ENCODE measurements at regions not wholly inside any gene's neighbourhood (a gene's known extent, or its start where the extent isn't known, plus 50 kb on each side); places are given as distances from the start of the nearest gene placed in this dataset.

GRCh38 chr15:72935521-72935920 is 116.7 kb upstream of the NEO1 start:
- no peak overlapping the region for H3K4me3 ChIP-seq
- H3K36me3 ChIP-seq, result no peaks in the 10 kb centered on the region
- no peaks in the 10 kb centered on the region for H3K9me3 ChIP-seq (replicated peaks)
- H3K27me3 ChIP-seq (ENCODE audit: low read depth), result peaks cover 31% of the 10 kb centered on the region
- no peak for DNase-seq
- no peak overlapping the region for H3K27ac ChIP-seq (replicated peaks)
- intact Hi-C loops (cut with micrococcal nuclease), result no loop called here
- no peaks in the 10 kb centered on the region for H3K4me1 ChIP-seq
- TF ChIP-seq, protein P1, sequence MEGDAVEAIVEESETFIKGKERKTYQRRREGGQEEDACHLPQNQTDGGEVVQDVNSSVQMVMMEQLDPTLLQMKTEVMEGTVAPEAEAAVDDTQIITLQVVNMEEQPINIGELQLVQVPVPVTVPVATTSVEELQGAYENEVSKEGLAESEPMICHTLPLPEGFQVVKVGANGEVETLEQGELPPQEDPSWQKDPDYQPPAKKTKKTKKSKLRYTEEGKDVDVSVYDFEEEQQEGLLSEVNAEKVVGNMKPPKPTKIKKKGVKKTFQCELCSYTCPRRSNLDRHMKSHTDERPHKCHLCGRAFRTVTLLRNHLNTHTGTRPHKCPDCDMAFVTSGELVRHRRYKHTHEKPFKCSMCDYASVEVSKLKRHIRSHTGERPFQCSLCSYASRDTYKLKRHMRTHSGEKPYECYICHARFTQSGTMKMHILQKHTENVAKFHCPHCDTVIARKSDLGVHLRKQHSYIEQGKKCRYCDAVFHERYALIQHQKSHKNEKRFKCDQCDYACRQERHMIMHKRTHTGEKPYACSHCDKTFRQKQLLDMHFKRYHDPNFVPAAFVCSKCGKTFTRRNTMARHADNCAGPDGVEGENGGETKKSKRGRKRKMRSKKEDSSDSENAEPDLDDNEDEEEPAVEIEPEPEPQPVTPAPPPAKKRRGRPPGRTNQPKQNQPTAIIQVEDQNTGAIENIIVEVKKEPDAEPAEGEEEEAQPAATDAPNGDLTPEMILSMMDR (IDR thresholded peaks at IDR 0.05; ENCODE audit: borderline replicate concordance), result no peak

DNA sequence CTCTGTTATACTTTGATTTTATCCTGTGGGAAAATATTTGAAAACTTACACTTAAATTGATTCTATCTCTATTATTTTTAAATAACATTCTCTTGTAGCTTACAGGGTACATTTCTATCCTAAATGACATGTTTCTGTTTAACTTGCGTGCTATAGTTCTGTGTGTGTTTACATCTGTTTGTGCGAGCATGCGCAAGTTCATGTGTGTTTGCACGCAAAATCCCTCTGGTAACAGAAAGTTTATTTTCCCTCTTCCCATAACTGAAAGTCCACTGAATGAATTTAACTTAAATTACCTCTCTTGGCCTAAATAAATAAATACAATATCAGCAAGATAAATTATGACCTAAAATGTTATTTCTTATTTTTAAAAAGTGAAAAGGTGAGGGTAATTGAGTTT is 117.3 kb upstream of the NEO1 start:
- TF ChIP-seq, protein P1 (IDR thresholded peaks at IDR 0.05; ENCODE audit: borderline replicate concordance), result no peak
- intact Hi-C loops (cut with micrococcal nuclease), result no loop called here
- H3K4me1 ChIP-seq, result no peaks in the 10 kb centered on the region

GRCh38 chr15:72933976-72934375 is 118.3 kb upstream of the NEO1 start:
- H3K27me3 ChIP-seq (ENCODE audit: low read depth), result peaks cover 31% of the 10 kb centered on the region
- no peaks in the 10 kb centered on the region for H3K36me3 ChIP-seq
- intact Hi-C loops (cut with micrococcal nuclease), result no loop called here
- no peaks in the 10 kb centered on the region for H3K9me3 ChIP-seq (replicated peaks)
- TF ChIP-seq, protein P1 (IDR thresholded peaks at IDR 0.05; ENCODE audit: borderline replicate concordance), result no peak
- no peak overlapping the region for H3K27ac ChIP-seq (replicated peaks)
- no peak overlapping the region for H3K4me3 ChIP-seq
- no peaks in the 10 kb centered on the region for H3K4me1 ChIP-seq
- no peak for DNase-seq

More for the DNA sequence above, 117.3 kb upstream of the NEO1 start:
- no peaks in the 10 kb centered on the region for H3K36me3 ChIP-seq
- peaks cover 31% of the 10 kb centered on the region for H3K27me3 ChIP-seq (ENCODE audit: low read depth)
- H3K27ac ChIP-seq (replicated peaks), result no peak overlapping the region
- no peak for DNase-seq
- H3K9me3 ChIP-seq (replicated peaks), result no peaks in the 10 kb centered on the region
- no peak overlapping the region for H3K4me3 ChIP-seq

- Histone ChIP-seq H3K4me1 (no peaks in the 10 kb centered on the region), H3K4me3 (no peak overlapping the region), H3K27ac (replicated peaks) (no peak overlapping the region), H3K27me3 (ENCODE audit: low read depth) (peaks cover 31% of the 10 kb centered on the region), H3K9me3 (replicated peaks) (no peaks in the 10 kb centered on the region), H3K36me3 (no peaks in the 10 kb centered on the region)
- intact Hi-C loops (cut with micrococcal nuclease), result no loop called here
- TF ChIP-seq, protein P1 (IDR thresholded peaks at IDR 0.05; ENCODE audit: borderline replicate concordance), result no peak
- no peak for DNase-seq
Measured at GRCh38 chr15:72932472-72932871, 119.8 kb upstream of the NEO1 start.

GRCh38 chr15:72927451-72927850 is 124.8 kb upstream of the NEO1 start:
- DNase-seq, result no peak
- H3K4me3 ChIP-seq, result no peak overlapping the region
- H3K27me3 ChIP-seq (ENCODE audit: low read depth), result peaks cover 16% of the 10 kb centered on the region
- intact Hi-C loops (cut with micrococcal nuclease), result no loop called here
- H3K4me1 ChIP-seq, result no peaks in the 10 kb centered on the region
- no peaks in the 10 kb centered on the region for H3K9me3 ChIP-seq (replicated peaks)
- TF ChIP-seq, protein P1 (IDR thresholded peaks at IDR 0.05; ENCODE audit: borderline replicate concordance), result no peak
- H3K36me3 ChIP-seq, result no peaks in the 10 kb centered on the region
- H3K27ac ChIP-seq (replicated peaks), result no peak overlapping the region

- no peak overlapping the region for H3K4me3 ChIP-seq
- intact Hi-C loops (cut with micrococcal nuclease), result no loop called here
- no peaks in the 10 kb centered on the region for H3K4me1 ChIP-seq
- no peaks in the 10 kb centered on the region for H3K27me3 ChIP-seq (ENCODE audit: low read depth)
- H3K9me3 ChIP-seq (replicated peaks), result no peaks in the 10 kb centered on the region
- no peaks in the 10 kb centered on the region for H3K36me3 ChIP-seq
- no peak overlapping the region for H3K27ac ChIP-seq (replicated peaks)
- TF ChIP-seq, protein P1 (IDR thresholded peaks at IDR 0.05; ENCODE audit: borderline replicate concordance), result no peak
- no peak for DNase-seq
Measured at GRCh38 chr15:72925661-72926060, 126.6 kb upstream of the NEO1 start.
